Dendritic cell treated with granulocyte-macrophage colony-stimulating factor and Interleukin-4, amounts not matched to agents 40 ng/mL and 50 ng/mL, for 4 days (primary cell): ENCODE measurements at regions not wholly inside any gene's neighbourhood (a gene's known extent, or its start where the extent isn't known, plus 50 kb on each side); places are given as distances from the start of the nearest gene placed in this dataset.

Experiments
- H3K27ac Mint-ChIP-seq: one replicate; pipeline ENCODE4 v1.8.0; 2022; ENCODE audit warnings: mild to moderate bottlenecking, mixed read lengths
- H3K27me3 Mint-ChIP-seq: one replicate; pipeline ENCODE4 v1.8.0; 2022; ENCODE audit warnings: mild to moderate bottlenecking, mixed read lengths
- H3K36me3 Mint-ChIP-seq: one replicate; pipeline ENCODE4 v1.8.0; 2022; ENCODE audit warnings: low read depth, mixed read lengths
- H3K4me1 Mint-ChIP-seq: one replicate; pipeline ENCODE4 v1.8.0; 2022; ENCODE audit warnings: low read depth, mixed read lengths
- H3K4me3 Mint-ChIP-seq: one replicate; pipeline ENCODE4 v1.8.0; 2022; ENCODE audit warnings: mild to moderate bottlenecking, moderate library complexity, mixed read lengths
- H3K9me3 Mint-ChIP-seq: one replicate; pipeline ENCODE4 v1.8.0; 2022; ENCODE audit warnings: mixed read lengths
- intact Hi-C: fragments of 100-400 bp; cut with micrococcal nuclease; formaldehyde crosslinking; loops from one replicate; pipeline ENCODE4 v1.15.0; 2022

DNA sequence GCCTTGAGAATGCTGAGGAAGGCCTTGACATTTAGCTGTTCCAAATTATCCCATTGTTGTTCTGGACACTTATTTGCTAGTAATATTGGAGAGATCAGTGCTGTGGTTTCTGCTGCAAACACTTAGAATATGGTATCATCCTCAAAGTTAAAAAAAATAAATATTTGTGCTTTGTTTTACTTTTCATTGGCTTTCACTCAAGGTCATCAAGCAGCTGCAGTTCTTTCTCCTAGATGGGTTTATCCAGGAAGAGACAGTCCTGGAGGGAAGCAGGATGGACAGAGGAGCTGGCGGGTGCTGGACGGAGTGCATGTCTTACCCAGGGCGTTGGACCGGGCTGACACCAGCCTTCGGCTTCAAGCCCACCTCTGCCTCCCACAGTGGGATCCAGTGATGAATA lies 193.6 kb downstream of the MTRR start:
- Mint-ChIP-seq H3K4me3 (no peak overlapping the region), H3K36me3 (no peaks in the 10 kb centered on the region)

GRCh38 chr5:8068078-8068477 lies 199.1 kb downstream of the MTRR start:
- Mint-ChIP-seq H3K9me3 (no peaks in the 10 kb centered on the region), H3K36me3 (no peaks in the 10 kb centered on the region), H3K27ac (no peak overlapping the region), H3K27me3 (no peaks in the 10 kb centered on the region), H3K4me3 (no peak overlapping the region), H3K4me1 (no peaks in the 10 kb centered on the region)
- intact Hi-C loops = no loop called here

More for the DNA sequence above, 193.6 kb downstream of the MTRR start:
- Mint-ChIP-seq H3K27me3 (no peaks in the 10 kb centered on the region), H3K27ac (no peak overlapping the region), H3K9me3 (no peaks in the 10 kb centered on the region), H3K4me1 (no peaks in the 10 kb centered on the region)
- intact Hi-C loops = no loop called here

GRCh38 chr5:8070138-8070537 lies 201.2 kb downstream of the MTRR start:
- Mint-ChIP-seq H3K4me3 (no peak overlapping the region), H3K27ac (no peak overlapping the region), H3K4me1 (no peaks in the 10 kb centered on the region), H3K36me3 (no peaks in the 10 kb centered on the region), H3K9me3 (no peaks in the 10 kb centered on the region), H3K27me3 (no peaks in the 10 kb centered on the region)
- intact Hi-C loops = no loop called here

DNA sequence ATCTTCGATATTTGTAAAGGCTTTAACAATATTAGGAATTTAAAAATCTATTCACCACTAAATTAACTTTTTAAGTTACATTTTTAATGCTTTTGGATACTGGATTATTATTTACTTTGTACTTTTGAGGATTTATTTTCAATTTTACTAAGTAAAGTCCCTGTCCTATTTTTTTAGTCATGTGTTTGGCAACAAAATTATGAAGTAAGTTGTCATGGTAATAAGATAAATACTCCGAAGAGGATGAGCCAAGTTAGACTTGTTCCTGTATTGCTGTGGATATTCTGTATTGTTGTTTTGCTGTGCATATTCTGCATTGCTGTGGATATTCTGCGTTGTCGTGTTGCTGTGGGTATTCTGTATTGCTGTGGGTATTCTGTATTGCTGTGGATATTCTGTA lies 210.1 kb downstream of the MTRR start:
- no peak overlapping the region for H3K4me3 Mint-ChIP-seq
- H3K27ac Mint-ChIP-seq = no peak overlapping the region
- no peaks in the 10 kb centered on the region for H3K36me3 Mint-ChIP-seq
- H3K9me3 Mint-ChIP-seq = peaks cover 17% of the 10 kb centered on the region
- no peaks in the 10 kb centered on the region for H3K4me1 Mint-ChIP-seq
- intact Hi-C loops = no loop called here
- H3K27me3 Mint-ChIP-seq = no peaks in the 10 kb centered on the region

GRCh38 chr5:8081179-8081578 lies 212.2 kb downstream of the MTRR start:
- H3K9me3 Mint-ChIP-seq = peaks cover 19% of the 10 kb centered on the region
- no peak overlapping the region for H3K27ac Mint-ChIP-seq

DNA sequence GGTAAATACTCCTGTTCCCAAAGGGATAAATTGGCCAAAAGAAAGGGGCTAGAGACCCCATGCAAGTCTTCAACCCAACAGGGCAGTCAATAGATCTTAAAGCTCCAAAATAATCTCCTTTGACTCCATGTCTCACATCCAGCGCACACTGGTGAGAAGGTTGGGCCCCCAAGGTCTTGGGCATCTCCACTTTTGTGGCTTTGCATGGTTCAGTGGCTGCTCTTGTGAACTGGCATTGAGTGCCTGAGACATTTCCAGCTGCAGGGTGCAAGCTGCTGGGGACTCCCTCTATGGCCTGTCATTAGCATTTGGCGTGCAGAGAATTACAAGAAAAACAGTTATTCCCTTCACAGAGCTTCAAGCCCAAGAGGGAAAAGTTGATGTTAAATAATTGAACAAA lies 224.7 kb downstream of the MTRR start:
- no peaks in the 10 kb centered on the region for H3K4me1 Mint-ChIP-seq
- H3K9me3 Mint-ChIP-seq = peaks cover 49% of the 10 kb centered on the region
- H3K27me3 Mint-ChIP-seq = no peaks in the 10 kb centered on the region
- H3K4me3 Mint-ChIP-seq = no peak overlapping the region
- no peaks in the 10 kb centered on the region for H3K36me3 Mint-ChIP-seq
- no peak overlapping the region for H3K27ac Mint-ChIP-seq
- intact Hi-C loops = no loop called here

More at GRCh38 chr5:8081179-8081578, 212.2 kb downstream of the MTRR start:
- Mint-ChIP-seq H3K36me3 (no peaks in the 10 kb centered on the region), H3K27me3 (no peaks in the 10 kb centered on the region), H3K4me3 (no peak overlapping the region), H3K4me1 (no peaks in the 10 kb centered on the region)
- intact Hi-C loops = no loop called here

DNA sequence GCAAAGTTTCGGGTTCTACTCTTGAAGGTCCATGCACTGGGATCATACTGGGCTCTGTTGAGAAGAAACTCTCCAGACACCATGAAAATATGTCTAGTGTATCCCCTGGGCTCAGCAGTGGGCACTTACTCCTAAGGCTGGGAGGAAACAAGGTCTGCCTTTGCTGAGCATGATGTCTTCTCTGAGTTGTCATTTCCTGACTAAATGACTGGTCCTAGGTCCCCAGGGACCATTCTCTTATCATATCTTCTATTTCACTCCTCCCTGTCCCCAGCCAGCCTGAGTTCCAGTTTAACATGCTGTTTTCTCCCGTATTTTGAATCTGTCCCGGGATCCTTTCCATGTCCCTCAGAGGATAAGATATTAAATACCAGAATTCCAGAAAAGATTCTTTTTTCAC lies 225.4 kb downstream of the MTRR start:
- no peak overlapping the region for H3K27ac Mint-ChIP-seq
- no peak overlapping the region for H3K4me3 Mint-ChIP-seq
- no peaks in the 10 kb centered on the region for H3K27me3 Mint-ChIP-seq
- no peaks in the 10 kb centered on the region for H3K4me1 Mint-ChIP-seq
- H3K9me3 Mint-ChIP-seq = peaks cover 44% of the 10 kb centered on the region
- H3K36me3 Mint-ChIP-seq = no peaks in the 10 kb centered on the region
- intact Hi-C loops = no loop called here

DNA sequence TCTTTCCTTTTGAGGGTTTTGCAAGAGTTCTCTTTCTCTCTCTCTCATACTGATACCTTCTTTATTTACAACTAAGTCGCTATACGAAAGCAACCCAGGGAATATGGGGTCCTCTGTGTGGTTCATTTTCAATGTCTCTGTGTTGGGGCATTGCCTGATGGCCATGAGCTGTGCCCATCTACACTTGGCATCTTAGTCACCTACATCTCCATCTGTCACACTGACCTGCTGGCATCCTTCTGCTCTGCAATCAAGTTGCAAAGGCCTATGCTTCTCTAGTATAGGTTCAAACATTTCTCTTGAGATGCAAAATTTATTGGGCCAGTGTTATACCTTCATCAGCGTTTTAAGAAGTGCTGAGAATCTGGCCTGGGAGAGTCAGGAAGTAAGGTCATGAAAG lies 228.2 kb downstream of the MTRR start:
- Mint-ChIP-seq H3K4me3 (no peak overlapping the region), H3K36me3 (no peaks in the 10 kb centered on the region), H3K27ac (no peak overlapping the region), H3K27me3 (no peaks in the 10 kb centered on the region), H3K4me1 (no peaks in the 10 kb centered on the region), H3K9me3 (peaks cover 27% of the 10 kb centered on the region)
- intact Hi-C loops = no loop called here

GRCh38 chr5:8098081-8098480 lies 229.1 kb downstream of the MTRR start:
- H3K9me3 Mint-ChIP-seq = peaks cover 22% of the 10 kb centered on the region
- no peak overlapping the region for H3K4me3 Mint-ChIP-seq
- no peaks in the 10 kb centered on the region for H3K36me3 Mint-ChIP-seq
- H3K27me3 Mint-ChIP-seq = no peaks in the 10 kb centered on the region
- no peaks in the 10 kb centered on the region for H3K4me1 Mint-ChIP-seq
- intact Hi-C loops = no loop called here
- no peak overlapping the region for H3K27ac Mint-ChIP-seq

DNA sequence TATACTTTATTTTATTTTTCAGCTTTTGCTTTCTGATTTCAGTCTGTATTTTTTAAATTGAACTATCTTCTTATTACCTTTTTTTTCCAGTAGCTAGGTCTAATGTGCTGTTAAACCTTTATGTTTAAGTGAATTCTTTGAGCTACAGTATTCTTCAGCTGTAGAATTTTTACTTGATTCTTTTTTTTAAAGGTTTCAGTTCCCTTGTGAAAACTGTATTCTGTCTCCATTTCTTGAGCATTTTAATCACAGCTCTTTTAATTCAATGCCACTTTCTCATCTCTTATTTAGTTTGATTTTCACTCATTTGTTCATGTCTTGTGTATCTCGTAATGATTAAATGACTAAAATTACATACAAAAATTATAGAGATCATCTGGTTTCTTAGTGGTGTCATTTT lies 233.8 kb downstream of the MTRR start:
- peaks cover under 1% of the 10 kb centered on the region for H3K9me3 Mint-ChIP-seq
- H3K27me3 Mint-ChIP-seq = no peaks in the 10 kb centered on the region
- no peak overlapping the region for H3K27ac Mint-ChIP-seq

GRCh38 chr5:8114597-8115266 lies 245.8 kb downstream of the MTRR start:
- intact Hi-C loops = no loop called here
- Mint-ChIP-seq H3K4me1 (no peaks in the 10 kb centered on the region), H3K27ac (no peak overlapping the region)

More for the DNA sequence above, 233.8 kb downstream of the MTRR start:
- intact Hi-C loops = no loop called here
- no peaks in the 10 kb centered on the region for H3K36me3 Mint-ChIP-seq
- H3K4me3 Mint-ChIP-seq = no peak overlapping the region
- no peaks in the 10 kb centered on the region for H3K4me1 Mint-ChIP-seq

DNA sequence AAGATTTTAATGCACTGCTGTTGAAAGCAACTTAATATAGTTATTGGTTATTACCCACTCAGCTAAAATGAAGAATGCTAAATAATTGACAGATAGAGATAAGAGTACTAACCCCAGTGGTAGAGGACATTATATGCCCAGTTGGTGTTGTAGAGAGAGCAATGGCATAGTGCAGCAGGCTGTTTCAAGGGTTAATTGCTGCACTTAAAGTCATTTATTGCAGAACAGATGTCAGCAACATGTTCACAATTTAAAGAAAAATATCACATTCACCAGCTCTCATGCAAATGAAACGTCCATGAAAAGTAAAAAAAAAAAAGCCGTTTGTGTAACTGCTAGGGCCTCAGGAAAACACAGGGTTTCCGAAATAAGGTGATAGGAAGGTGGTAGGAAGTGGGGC lies 254.6 kb downstream of the MTRR start:
- H3K4me3 Mint-ChIP-seq = no peak overlapping the region
- H3K4me1 Mint-ChIP-seq = no peaks in the 10 kb centered on the region
- intact Hi-C loops = no loop called here
- H3K27ac Mint-ChIP-seq = no peak overlapping the region
- H3K27me3 Mint-ChIP-seq = no peaks in the 10 kb centered on the region
- H3K36me3 Mint-ChIP-seq = no peaks in the 10 kb centered on the region
- no peaks in the 10 kb centered on the region for H3K9me3 Mint-ChIP-seq

More at GRCh38 chr5:8114597-8115266, 245.8 kb downstream of the MTRR start:
- no peaks in the 10 kb centered on the region for H3K36me3 Mint-ChIP-seq
- H3K27me3 Mint-ChIP-seq = no peaks in the 10 kb centered on the region
- H3K4me3 Mint-ChIP-seq = no peak overlapping the region
- no peaks in the 10 kb centered on the region for H3K9me3 Mint-ChIP-seq

- Mint-ChIP-seq H3K27me3 (no peaks in the 10 kb centered on the region), H3K27ac (no peak overlapping the region)
Observed at GRCh38 chr5:8134609-8135008, 265.7 kb downstream of the MTRR start.

GRCh38 chr5:8135742-8136141 lies 266.8 kb downstream of the MTRR start:
- H3K27ac Mint-ChIP-seq = no peak overlapping the region
- no peaks in the 10 kb centered on the region for H3K27me3 Mint-ChIP-seq
- H3K4me3 Mint-ChIP-seq = no peak overlapping the region
- intact Hi-C loops = no loop called here
- no peaks in the 10 kb centered on the region for H3K9me3 Mint-ChIP-seq
- peaks cover 7% of the 10 kb centered on the region for H3K4me1 Mint-ChIP-seq
- no peaks in the 10 kb centered on the region for H3K36me3 Mint-ChIP-seq

More at GRCh38 chr5:8134609-8135008, 265.7 kb downstream of the MTRR start:
- Mint-ChIP-seq H3K4me1 (peaks cover 7% of the 10 kb centered on the region), H3K4me3 (no peak overlapping the region), H3K9me3 (no peaks in the 10 kb centered on the region), H3K36me3 (no peaks in the 10 kb centered on the region)
- intact Hi-C loops = no loop called here

GRCh38 chr5:8136271-8136670 lies 267.3 kb downstream of the MTRR start:
- Mint-ChIP-seq H3K4me1 (peaks cover 7% of the 10 kb centered on the region), H3K27me3 (no peaks in the 10 kb centered on the region), H3K36me3 (no peaks in the 10 kb centered on the region), H3K9me3 (no peaks in the 10 kb centered on the region), H3K4me3 (no peak overlapping the region), H3K27ac (no peak overlapping the region)
- intact Hi-C loops = no loop called here
